ENCODE measurements at regions not wholly inside any gene's neighbourhood (a gene's known extent, or its start where the extent isn't known, plus 50 kb on each side); places are given as distances from the start of the nearest gene placed in this dataset.

GRCh38 chrX:124818033-124818432 lies 471.7 kb downstream of the SH2D1A start:
- H3K4me3 ChIP-seq, result no peak overlapping the region
- no peaks in the 10 kb centered on the region for H3K4me1 ChIP-seq
- no peak for TF ChIP-seq POLR2A (IDR thresholded peaks at IDR 0.05)
- TF ChIP-seq CTCF (IDR thresholded peaks at IDR 0.05), result no peak
- 69% methylated on average over 5 of the region's 5 CpGs for WGBS (ENCODE audit: insufficient coverage, low coverage, low lambda C conversion rate, missing lambda C conversion rate)
- ATAC-seq (peak in 2 of 4 donors; percentile 25 to 75), DNase-seq (no peak)
- intact Hi-C loops (cut with DNase I), result no loop called here
- H3K27ac ChIP-seq, result no peak overlapping the region
- H3K36me3 ChIP-seq, result no peaks in the 10 kb centered on the region
- no peaks in the 10 kb centered on the region for H3K27me3 ChIP-seq
- H3K9me3 ChIP-seq, result no peaks in the 10 kb centered on the region

GRCh38 chrX:124818764-124819163 lies 472.4 kb downstream of the SH2D1A start:
- Histone ChIP-seq H3K9me3 (no peaks in the 10 kb centered on the region), H3K4me3 (no peak overlapping the region), H3K36me3 (no peaks in the 10 kb centered on the region), H3K27ac (no peak overlapping the region), H3K4me1 (no peaks in the 10 kb centered on the region), H3K27me3 (no peaks in the 10 kb centered on the region)
- TF ChIP-seq CTCF (IDR thresholded peaks at IDR 0.05) (no peak), POLR2A (IDR thresholded peaks at IDR 0.05) (no peak)
- DNase-seq (no peak), ATAC-seq (peak; percentile 66 to 81 (median 74))
- 50% methylated on average over 1 of the region's 1 CpG for whole genome bisulfite sequencing (ENCODE audit: insufficient coverage, low coverage, low lambda C conversion rate, missing lambda C conversion rate)
- intact Hi-C loops (cut with DNase I), result no loop called here

- DNase-seq, result no peak
- Histone ChIP-seq H3K4me3 (no peak overlapping the region), H3K9me3 (no peaks in the 10 kb centered on the region), H3K36me3 (no peaks in the 10 kb centered on the region), H3K27me3 (no peaks in the 10 kb centered on the region), H3K27ac (no peak overlapping the region), H3K4me1 (no peaks in the 10 kb centered on the region)
- 71% methylated on average over 1 of the region's 1 CpG for WGBS (ENCODE audit: insufficient coverage, low coverage, low lambda C conversion rate, missing lambda C conversion rate)
- ATAC-seq, result no peak
- TF ChIP-seq POLR2A (IDR thresholded peaks at IDR 0.05), result no peak
- intact Hi-C loops (cut with DNase I), result no loop called here
Observed at GRCh38 chrX:124820738-124821137, 474.4 kb downstream of the SH2D1A start.

GRCh38 chrX:124827258-124827845 lies 481.0 kb downstream of the SH2D1A start:
- 19% methylated on average over 3 of the region's 6 CpGs for whole genome bisulfite sequencing (ENCODE audit: insufficient coverage, low coverage, low lambda C conversion rate, missing lambda C conversion rate)
- Histone ChIP-seq H3K4me3 (no peak overlapping the region), H3K27me3 (no peaks in the 10 kb centered on the region), H3K27ac (no peak overlapping the region), H3K4me1 (peaks cover 0 to 8% (median 0%) of the 10 kb centered on the region in 4 donors), H3K9me3 (no peaks in the 10 kb centered on the region), H3K36me3 (no peaks in the 10 kb centered on the region)
- intact Hi-C loops (cut with DNase I), result no loop called here
- ATAC-seq (peak in 3 of 4 donors; percentile 25 to 62 (median 52)), DNase-seq (no peak)
- no peak for TF ChIP-seq POLR2A (IDR thresholded peaks at IDR 0.05)
- no peak for TF ChIP-seq CTCF (IDR thresholded peaks at IDR 0.05)

- H3K27ac ChIP-seq, result no peak overlapping the region
- peaks cover 0 to 8% (median 0%) of the 10 kb centered on the region in 4 donors for H3K4me1 ChIP-seq
- no peak for TF ChIP-seq CTCF (IDR thresholded peaks at IDR 0.05)
- TF ChIP-seq POLR2A (IDR thresholded peaks at IDR 0.05), result no peak
- no peaks in the 10 kb centered on the region for H3K27me3 ChIP-seq
- DNase-seq (no peak), ATAC-seq (no peak)
- H3K4me3 ChIP-seq, result no peak overlapping the region
- intact Hi-C loops (cut with DNase I), result no loop called here
- H3K9me3 ChIP-seq, result no peaks in the 10 kb centered on the region
- WGBS (ENCODE audit: insufficient coverage, low coverage, low lambda C conversion rate, missing lambda C conversion rate), result 69% methylated on average over 5 of the region's 5 CpGs
- no peaks in the 10 kb centered on the region for H3K36me3 ChIP-seq
Observed at GRCh38 chrX:124829930-124830329, 483.6 kb downstream of the SH2D1A start.

Measured in right lobe of liver (tissue), 6 donors.